Peyer's patch (tissue), 4 donors: ENCODE measurements at regions not wholly inside any gene's neighbourhood (a gene's known extent, or its start where the extent isn't known, plus 50 kb on each side); places are given as distances from the start of the nearest gene placed in this dataset.

Experiments used
- POLR2A ChIP-seq, 2 donors: fragments of 450-650 bp; IDR thresholded peaks; one replicate each; pipeline ENCODE4 v1.5.1; 2017; ENCODE audit warnings: antibody characterized with exemption in 2 of 2, mild to moderate bottlenecking in 2 of 2, moderate library complexity in 2 of 2
- TF ChIP-seq, protein P1 (sequence below), 6 experiments: fragments of 450-650 bp in 4 of 6; fragments of 200-600 bp in 2 of 6; sonication (generic) in 1 of 6; IDR thresholded peaks; one replicate each; pipeline ENCODE4 v1.5.1; 2017 to 2019; ENCODE audit warnings: antibody characterized with exemption in 6 of 6, mild to moderate bottlenecking in 3 of 6, moderate library complexity in 1 of 6

DNA sequence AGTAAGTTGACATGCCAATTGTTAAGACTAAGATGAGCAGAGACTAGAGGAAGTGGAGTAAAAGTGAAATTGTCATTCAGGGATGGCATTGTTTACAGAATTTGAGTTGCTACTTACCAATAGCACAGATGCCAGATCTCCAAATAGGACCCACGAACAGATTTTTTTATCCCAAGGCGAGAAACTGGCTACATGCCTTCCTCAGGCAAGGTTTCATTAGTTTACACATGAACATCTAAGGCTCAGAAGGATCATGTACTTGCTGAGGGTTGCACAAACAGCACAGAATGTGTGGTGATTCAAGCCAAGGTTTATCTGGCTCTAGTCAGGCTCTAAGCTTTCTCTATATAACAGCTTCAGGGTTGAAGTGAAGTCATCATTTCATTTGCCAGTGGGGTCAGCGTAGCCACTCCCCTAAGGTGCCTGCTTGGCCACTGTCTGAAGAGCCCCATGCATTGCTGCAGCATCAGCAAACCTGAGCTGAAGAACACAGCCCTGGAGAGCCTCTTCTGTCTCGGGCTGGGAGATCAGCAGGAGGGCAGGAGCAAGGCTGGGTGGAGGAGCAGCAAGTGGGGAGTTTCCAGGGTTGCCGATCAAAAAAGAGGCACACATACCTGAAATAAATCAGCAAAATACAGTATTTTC is 193.0 kb upstream of the LCORL start:
- TF ChIP-seq POLR2A (IDR thresholded peaks at IDR 0.05), result no peak
- TF ChIP-seq, protein P1, sequence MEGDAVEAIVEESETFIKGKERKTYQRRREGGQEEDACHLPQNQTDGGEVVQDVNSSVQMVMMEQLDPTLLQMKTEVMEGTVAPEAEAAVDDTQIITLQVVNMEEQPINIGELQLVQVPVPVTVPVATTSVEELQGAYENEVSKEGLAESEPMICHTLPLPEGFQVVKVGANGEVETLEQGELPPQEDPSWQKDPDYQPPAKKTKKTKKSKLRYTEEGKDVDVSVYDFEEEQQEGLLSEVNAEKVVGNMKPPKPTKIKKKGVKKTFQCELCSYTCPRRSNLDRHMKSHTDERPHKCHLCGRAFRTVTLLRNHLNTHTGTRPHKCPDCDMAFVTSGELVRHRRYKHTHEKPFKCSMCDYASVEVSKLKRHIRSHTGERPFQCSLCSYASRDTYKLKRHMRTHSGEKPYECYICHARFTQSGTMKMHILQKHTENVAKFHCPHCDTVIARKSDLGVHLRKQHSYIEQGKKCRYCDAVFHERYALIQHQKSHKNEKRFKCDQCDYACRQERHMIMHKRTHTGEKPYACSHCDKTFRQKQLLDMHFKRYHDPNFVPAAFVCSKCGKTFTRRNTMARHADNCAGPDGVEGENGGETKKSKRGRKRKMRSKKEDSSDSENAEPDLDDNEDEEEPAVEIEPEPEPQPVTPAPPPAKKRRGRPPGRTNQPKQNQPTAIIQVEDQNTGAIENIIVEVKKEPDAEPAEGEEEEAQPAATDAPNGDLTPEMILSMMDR (IDR thresholded peaks at IDR 0.05), result no peak
